ENCODE measurements at regions not wholly inside any gene's neighbourhood (a gene's known extent, or its start where the extent isn't known, plus 50 kb on each side); places are given as distances from the start of the nearest gene placed in this dataset.

GRCh38 chr4:181146051-181146450, 1097.2 kb upstream of the TENM3 start:
- no peak overlapping the region for H3K4me3 ChIP-seq (ENCODE audit: low read depth, low read length)
- no peak for TF ChIP-seq CTCF (conservative IDR thresholded peaks at IDR 0.05; ENCODE audit: low read depth, low read length)
- no peak for DNase-seq (ENCODE audit: low read depth)

DNA sequence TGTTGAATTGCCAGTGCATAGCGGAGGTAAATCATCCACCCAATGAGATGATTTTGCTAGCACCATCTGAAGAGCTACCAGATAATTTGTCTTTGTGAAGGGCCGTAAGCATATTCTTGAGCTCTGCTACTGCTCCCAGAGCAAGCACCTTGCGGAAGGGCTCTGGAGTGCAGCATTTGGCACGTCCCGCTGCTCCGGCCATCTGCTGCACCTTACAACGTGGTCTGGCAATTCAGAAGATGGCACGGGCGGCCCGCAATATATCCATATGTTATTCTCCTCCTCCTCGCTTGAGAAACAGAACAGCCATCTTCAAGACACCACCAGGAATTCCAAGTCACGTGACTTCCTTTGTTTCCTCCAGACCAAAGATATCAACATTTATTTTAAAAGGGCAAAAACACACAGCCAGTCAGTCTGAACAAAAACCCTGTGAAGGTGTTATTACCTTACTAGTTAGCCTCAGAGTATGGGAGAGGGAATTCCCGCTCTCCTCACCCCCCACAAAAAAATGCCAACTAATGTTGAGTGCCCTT, 1095.7 kb upstream of the TENM3 start:
- no peak for DNase-seq (ENCODE audit: low read depth)
- no peak for TF ChIP-seq CTCF (conservative IDR thresholded peaks at IDR 0.05; ENCODE audit: low read depth, low read length)
- no peak overlapping the region for H3K4me3 ChIP-seq (ENCODE audit: low read depth, low read length)

- DNase-seq (ENCODE audit: low read depth) = no peak
- no peak overlapping the region for H3K4me3 ChIP-seq (ENCODE audit: low read depth, low read length)
- TF ChIP-seq CTCF (conservative IDR thresholded peaks at IDR 0.05; ENCODE audit: low read depth, low read length) = no peak
These were observed 1094.7 kb upstream of the TENM3 start for GRCh38 chr4:181148470-181148869.

DNA sequence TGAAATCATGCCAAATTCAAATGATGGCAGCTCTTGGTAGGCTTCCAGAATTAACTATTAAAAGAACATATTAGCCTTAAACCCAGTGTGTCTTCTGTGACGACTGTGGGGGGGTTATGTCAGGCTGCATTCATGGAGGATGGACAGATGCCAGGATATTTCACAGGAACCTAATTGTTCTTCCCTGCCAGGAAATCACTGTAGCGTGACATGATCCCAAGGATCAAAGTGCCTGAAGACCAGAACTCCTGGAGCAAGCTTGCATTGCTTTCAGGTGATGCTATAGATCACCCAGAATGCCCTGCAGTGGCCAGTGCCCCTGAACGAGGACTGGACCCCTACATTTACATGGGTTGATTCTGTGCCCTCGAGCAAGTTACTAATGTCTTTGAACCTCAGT, 1093.0 kb upstream of the TENM3 start:
- TF ChIP-seq CTCF (conservative IDR thresholded peaks at IDR 0.05; ENCODE audit: low read depth, low read length) = no peak
- H3K4me3 ChIP-seq (ENCODE audit: low read depth, low read length) = no peak overlapping the region
- DNase-seq (ENCODE audit: low read depth) = peak; percentile 71

DNA sequence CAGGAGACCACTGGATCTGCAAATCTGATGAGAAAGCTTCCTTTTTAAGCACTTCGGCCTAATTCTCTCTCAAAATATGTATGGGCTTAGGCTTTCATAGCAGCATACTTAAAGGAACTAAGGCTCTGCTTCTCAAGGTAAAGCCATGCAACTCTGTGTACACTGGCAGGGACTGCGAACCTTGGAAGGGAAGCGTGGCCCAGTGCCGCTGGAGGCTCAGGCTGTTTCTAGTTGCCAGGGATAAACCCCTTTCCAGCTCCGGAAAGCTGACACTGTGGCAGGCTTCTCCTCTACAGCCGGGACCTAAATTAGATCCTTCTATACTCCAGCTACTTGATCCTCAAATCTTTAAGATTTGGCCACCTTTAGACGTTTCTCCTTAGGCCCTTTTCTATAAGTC, 1091.3 kb upstream of the TENM3 start:
- no peak for TF ChIP-seq CTCF (conservative IDR thresholded peaks at IDR 0.05; ENCODE audit: low read depth, low read length)
- no peak for DNase-seq (ENCODE audit: low read depth)
- H3K4me3 ChIP-seq (ENCODE audit: low read depth, low read length) = no peak overlapping the region

GRCh38 chr4:181157647-181158046, 1085.6 kb upstream of the TENM3 start:
- no peak for DNase-seq (ENCODE audit: low read depth)
- no peak for TF ChIP-seq CTCF (conservative IDR thresholded peaks at IDR 0.05; ENCODE audit: low read depth, low read length)

DNA sequence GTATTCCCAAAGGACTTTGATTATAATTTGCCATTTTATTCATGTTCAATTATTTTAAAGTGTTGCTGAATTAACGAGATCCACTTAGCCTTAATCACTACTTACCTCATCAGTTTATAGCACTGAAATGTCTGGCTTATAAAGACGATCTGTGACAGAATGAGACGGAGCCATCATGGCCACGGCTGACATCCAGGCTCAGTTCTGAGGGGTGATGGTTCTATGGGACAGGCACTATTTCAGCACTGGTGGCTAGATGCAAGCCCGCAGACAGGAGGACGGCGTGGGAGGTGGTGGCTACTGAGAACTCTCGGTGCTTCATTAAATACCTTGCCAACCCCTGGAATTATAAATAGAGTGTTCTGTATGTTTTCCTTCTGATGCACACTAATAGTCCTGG, 1084.2 kb upstream of the TENM3 start:
- no peak for TF ChIP-seq CTCF (conservative IDR thresholded peaks at IDR 0.05; ENCODE audit: low read depth, low read length)
- DNase-seq (ENCODE audit: low read depth) = no peak
- H3K4me3 ChIP-seq (ENCODE audit: low read depth, low read length) = no peak overlapping the region

More at GRCh38 chr4:181157647-181158046, 1085.6 kb upstream of the TENM3 start:
- no peak overlapping the region for H3K4me3 ChIP-seq (ENCODE audit: low read depth, low read length)

All from epithelial cell of proximal tubule (primary cell).